Caki2 (cell line): ENCODE measurements at regions not wholly inside any gene's neighbourhood (a gene's known extent, or its start where the extent isn't known, plus 50 kb on each side); places are given as distances from the start of the nearest gene placed in this dataset.

Experiments used
- DNase-seq: peaks from one replicate; pipeline ENCODE4 v3.0.0-alpha.2; 2015; ENCODE audit warnings: low read depth
- in situ Hi-C: cut with HindIII; loops from 2 replicates; pipeline ENCODE4 v1.10.0; 2016; ENCODE audit warnings: low sequenced_read_pairs, low pct_unique_long_range_greater_than_20kb, mixed read lengths

DNA sequence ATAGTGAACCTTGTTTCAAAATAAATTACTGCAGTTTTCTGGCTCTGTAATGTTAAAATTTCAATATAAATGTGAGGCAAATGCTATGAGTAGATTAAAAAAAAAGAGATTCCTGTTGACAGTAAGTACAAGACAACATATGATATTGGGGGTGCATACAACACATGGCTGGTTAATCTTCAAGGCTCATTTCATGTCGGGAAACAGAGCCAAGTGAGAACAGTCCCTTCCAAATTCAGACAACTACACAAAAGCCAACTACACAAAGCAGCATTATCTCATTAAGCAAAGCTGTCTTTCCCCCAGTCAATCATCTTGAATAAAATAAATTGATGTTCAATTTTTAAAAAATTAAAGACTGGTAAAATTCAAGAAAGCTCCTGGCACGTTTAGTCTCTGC, 549.2 kb downstream of the CCDC85A start:
- no peak for DNase-seq
- in situ Hi-C loops: no loop called here

- DNase-seq: no peak
- in situ Hi-C loops: no loop called here
Observed at GRCh38 chr2:56739413-56739812, 555.6 kb downstream of the CCDC85A start.

- in situ Hi-C loops: no loop called here
- peak; percentile 41 for DNase-seq
Observed at GRCh38 chr2:56741601-56742102, 557.9 kb downstream of the CCDC85A start.

- in situ Hi-C loops: no loop called here
Observed at GRCh38 chr2:56743807-56744206, 560.0 kb downstream of the CCDC85A start.

DNA sequence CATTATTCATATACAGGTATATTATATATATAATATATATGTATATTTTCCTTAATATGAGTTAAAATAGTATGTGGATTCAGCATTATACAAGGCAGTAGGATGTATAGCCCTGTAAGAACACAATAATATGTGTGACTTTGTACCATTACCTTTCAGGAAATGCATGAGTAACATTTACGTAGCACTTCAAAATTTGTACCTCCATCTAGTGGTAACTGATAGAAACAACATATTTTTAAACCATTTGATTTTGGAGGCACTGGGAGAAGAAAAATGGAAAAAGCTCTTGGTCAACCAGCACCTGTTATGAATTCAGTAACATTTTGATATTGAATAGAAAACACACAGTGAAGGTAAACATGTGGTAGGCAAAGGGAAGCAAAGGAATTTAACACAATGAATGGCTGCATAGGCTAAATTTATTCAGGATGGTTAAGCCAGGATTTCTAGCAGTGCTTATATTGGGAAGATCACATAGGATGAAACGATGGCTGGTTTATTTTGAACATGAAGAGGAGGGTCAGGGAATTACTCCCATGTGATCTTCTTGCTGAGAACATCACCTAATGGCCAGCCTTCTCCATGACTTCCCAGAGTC, 565.5 kb downstream of the CCDC85A start:
- peak; percentile 23 for DNase-seq
- in situ Hi-C loops: no loop called here

More at GRCh38 chr2:56743807-56744206, 560.0 kb downstream of the CCDC85A start:
- DNase-seq: no peak

GRCh38 chr2:56753182-56753581, 569.4 kb downstream of the CCDC85A start:
- DNase-seq: no peak
- in situ Hi-C loops: no loop called here

- in situ Hi-C loops: no loop called here
- DNase-seq: no peak
Observed at GRCh38 chr2:56754066-56754615, 570.4 kb downstream of the CCDC85A start.

DNA sequence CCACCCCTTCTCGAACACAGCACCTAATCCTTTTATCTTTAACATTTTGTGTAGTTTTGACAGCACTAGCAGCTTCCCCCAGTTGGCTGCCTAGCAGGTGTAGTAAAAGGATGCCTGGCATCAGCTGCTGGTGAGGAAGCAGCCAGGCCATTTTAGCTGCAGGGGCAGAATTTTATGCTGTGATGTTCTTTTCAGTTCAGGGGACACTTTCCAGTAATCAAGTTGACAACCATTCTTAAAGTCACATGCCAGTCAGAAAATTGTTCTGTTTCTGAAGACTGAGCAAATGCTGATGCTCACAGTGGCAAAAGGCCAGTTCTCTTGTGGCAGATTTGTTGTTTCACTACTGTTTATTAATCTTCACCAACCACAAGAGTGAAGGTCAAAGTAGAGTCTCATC, 570.8 kb downstream of the CCDC85A start:
- DNase-seq: no peak
- in situ Hi-C loops: no loop called here

DNA sequence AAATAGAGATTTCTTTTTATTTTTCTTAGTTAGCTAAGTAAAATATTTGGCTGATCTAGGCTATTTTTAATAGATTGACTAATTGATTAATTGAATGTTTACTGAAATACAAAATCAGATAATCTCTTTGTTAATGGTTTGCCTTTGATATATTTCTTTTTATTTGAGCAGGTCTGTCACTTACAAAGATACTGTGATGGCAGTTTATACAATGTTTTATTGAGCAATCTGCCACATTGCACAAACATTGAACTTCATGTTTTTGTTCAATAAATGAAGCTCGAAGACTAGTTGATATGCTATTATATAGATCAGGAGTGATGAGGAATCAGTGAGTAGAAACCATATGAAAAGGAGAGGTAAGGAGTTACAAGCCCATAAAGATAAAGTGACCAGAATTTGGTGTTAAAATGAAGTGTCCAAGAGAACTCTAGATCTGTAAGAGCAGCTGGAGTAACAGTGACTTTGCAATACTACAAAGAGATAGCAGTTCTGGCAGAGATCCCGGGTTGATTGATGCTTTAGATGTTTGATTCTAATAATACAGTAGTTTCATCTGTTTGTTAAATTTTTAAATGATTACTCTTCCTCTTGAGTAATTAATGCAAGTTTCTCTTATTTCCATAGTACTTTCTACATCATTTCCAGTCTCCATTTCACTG, 574.2 kb downstream of the CCDC85A start:
- DNase-seq: no peak
- in situ Hi-C loops: no loop called here

DNA sequence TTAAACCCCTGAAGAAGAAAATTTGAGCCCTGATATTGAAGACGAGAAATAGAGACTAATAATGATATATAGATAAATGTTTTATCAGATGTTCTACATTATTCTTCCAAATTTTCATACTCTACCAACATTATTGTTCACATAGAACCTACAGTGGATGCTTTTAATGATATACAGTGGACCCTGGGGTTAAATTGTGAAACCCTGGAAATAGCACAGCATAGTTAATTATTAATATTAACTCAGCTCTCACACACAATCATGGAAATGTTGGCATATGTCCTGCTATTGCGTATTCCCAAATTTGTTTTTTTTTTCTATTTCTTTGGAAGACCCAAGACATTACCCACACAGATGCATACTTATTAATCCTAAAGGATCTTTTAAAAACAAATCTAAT, 579.9 kb downstream of the CCDC85A start:
- DNase-seq: no peak
- in situ Hi-C loops: no loop called here

DNA sequence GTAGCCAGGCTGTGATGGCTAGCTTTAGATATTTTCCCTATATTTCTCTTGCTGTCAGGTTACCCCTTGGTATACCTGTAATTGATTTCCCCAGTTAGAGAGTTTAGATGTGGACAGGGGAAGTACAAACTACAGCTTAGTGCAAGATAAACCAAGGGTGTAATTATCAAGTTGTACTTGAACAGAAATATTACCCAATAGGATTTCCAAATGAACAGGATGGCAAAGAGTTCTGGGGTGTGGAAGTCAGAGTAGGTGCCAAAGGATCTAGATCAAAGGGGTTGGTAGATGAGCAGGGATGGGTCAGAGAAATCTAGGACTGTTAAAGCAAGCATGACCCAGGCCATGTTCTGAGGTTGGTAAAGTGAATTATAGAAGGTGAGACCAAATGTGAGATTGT, 585.2 kb downstream of the CCDC85A start:
- in situ Hi-C loops: no loop called here
- no peak for DNase-seq

GRCh38 chr2:56770490-56770889, 586.7 kb downstream of the CCDC85A start:
- no peak for DNase-seq
- in situ Hi-C loops: no loop called here

- in situ Hi-C loops: no loop called here
- no peak for DNase-seq
Observed at GRCh38 chr2:56784046-56784445, 600.3 kb downstream of the CCDC85A start.

DNA sequence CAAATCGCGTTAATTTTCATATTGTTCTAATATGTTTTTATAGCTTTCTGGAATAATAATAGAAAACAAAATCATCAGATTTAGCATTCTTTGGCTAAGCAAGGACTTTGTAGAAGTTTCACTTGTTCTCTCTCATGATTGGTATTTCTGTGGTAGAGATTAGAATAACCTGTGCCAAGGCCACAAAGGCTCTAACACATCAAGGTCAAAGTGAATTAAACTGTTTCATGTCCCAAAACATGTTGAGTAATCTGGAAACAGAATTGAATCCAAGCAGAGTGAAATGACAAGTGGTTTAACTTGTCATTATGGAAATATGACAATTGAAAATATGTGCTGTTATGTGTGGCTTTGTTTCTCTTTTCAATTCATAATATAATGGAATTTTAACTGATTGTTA, 617.4 kb downstream of the CCDC85A start:
- DNase-seq: no peak
- in situ Hi-C loops: no loop called here

DNA sequence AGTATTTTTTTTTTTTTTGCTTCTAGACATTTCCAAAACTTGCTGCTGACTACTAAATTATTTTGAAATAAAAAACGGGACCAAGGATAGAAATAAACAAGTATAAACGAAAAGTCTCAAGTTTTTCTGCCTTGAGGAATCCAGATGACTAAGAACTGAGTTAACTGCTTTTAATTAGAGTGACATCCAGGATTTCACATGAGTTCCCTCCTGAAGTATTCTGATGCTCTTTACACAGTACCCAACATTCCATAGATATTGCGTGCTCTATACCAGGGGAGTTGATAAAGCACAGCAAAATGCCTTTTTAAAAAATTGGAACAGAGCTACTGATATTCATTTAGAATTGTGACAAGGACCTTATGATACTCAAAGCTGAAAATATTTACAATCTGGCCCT, 618.0 kb downstream of the CCDC85A start:
- in situ Hi-C loops: no loop called here
- no peak for DNase-seq

GRCh38 chr2:56803596-56803995, 619.8 kb downstream of the CCDC85A start:
- in situ Hi-C loops: no loop called here
- no peak for DNase-seq

GRCh38 chr2:56806924-56807323, 623.1 kb downstream of the CCDC85A start:
- no peak for DNase-seq
- in situ Hi-C loops: no loop called here

DNA sequence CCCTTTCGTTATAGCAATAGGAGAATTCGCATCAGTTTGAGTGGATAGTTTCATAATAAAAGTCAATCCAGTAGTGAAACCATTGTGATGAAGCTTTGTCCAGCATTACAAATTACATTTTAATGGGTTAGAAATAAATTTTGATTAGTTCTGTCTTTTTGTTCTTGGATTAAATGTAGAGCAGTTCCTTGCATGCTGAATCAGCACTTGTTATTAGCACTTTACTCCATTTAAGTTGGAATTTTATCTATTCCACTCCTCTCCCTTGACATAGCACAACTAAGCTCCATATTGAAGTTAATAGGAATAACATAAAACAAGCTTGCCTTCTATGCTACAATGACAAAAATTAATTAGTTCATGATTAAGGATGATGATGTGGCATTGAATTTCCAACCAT, 624.1 kb downstream of the CCDC85A start:
- no peak for DNase-seq
- in situ Hi-C loops: no loop called here

- in situ Hi-C loops: no loop called here
- DNase-seq: no peak
Observed at GRCh38 chr2:56811401-56811800, 627.6 kb downstream of the CCDC85A start.

GRCh38 chr2:56812432-56812831, 628.6 kb downstream of the CCDC85A start:
- DNase-seq: no peak
- in situ Hi-C loops: no loop called here
